Gastrocnemius medialis (tissue), 4 donors: ENCODE measurements at regions not wholly inside any gene's neighbourhood (a gene's known extent, or its start where the extent isn't known, plus 50 kb on each side); places are given as distances from the start of the nearest gene placed in this dataset.

Experiments used
- CTCF ChIP-seq, 5 experiments: fragments of 450-650 bp in 3 of 5; fragments of 200-600 bp in 2 of 5; sonication (generic) in 2 of 5; IDR thresholded peaks in 4 of 5; conservative IDR thresholded peaks in 1 of 5; 1 replicate in 4 of 5; 2 replicates in 1 of 5; pipeline ENCODE4 v1.5.1; 2016 to 2019; ENCODE audit warnings: antibody characterized with exemption in 5 of 5, mild to moderate bottlenecking in 3 of 5, moderate library complexity in 3 of 5
- POLR2A ChIP-seq, 2 donors: fragments of 450-650 bp; IDR thresholded peaks; one replicate each; pipeline ENCODE4 v1.6.1; 2017; ENCODE audit warnings: antibody characterized with exemption in 2 of 2, mild to moderate bottlenecking in 2 of 2, moderate library complexity in 2 of 2

GRCh38 chr9:119060629-119061385 lies 308.4 kb downstream of the BRINP1 start:
- TF ChIP-seq CTCF (IDR thresholded peaks at IDR 0.05 in 4 of 5, conservative IDR thresholded peaks at IDR 0.05 in 1 of 5): no peak
- TF ChIP-seq POLR2A (IDR thresholded peaks at IDR 0.05): no peak
